HepG2 (cell line): ENCODE measurements at regions not wholly inside any gene's neighbourhood (a gene's known extent, or its start where the extent isn't known, plus 50 kb on each side); places are given as distances from the start of the nearest gene placed in this dataset.

Source experiments
- ATAC-seq: fragments of 200-7000 bp; cut with Tn5 transposase; 3 replicates; pipeline ENCODE4 v1.9.1; 2020; ENCODE audit warnings: mild to moderate bottlenecking, moderate library complexity
- BruUV-seq: library from RNA; stranded (reverse); fragments of 400-500 nt; replicated peaks from 2 replicates; lab custom pipeline; 2021; lab: Mats Ljungman, UMichigan
- CTCF ChIA-PET: fragments of 300-600 bp; formaldehyde crosslinking; extraction: SDS; loops from one replicate; lab custom pipeline; 2021; ENCODE audit warnings: low total read pairs, inconsistent platforms, low intra/inter-chr PET ratio; lab: Yijun Ruan, JAX
- POLR2A ChIA-PET: fragments of 350-600 bp; sonication (Branson Sonifier 250); formaldehyde crosslinking; loops from one replicate; lab custom pipeline; 2020; ENCODE audit warnings: antibody characterized with exemption, inconsistent platforms; lab: Yijun Ruan, JAX
- DNase-seq: peaks from one replicate; pipeline ENCODE4 v3.0.0-alpha.2; 2015; ENCODE audit warnings: low spot score
- FAIRE-seq: peaks from 3 replicates; lab custom pipeline; 2011; peaks lifted over from hg19 to GRCh38; lab: Jason Lieb, UNC
- H2AFZ ChIP-seq: one replicate; pipeline ENCODE4 v1.6.1; 2011; ENCODE audit warnings: low read length, inconsistent platforms
- H3K27ac ChIP-seq: fragments of 300-600 bp; 3 replicates; pipeline ENCODE4 v1.8.0; 2011; ENCODE audit warnings: mixed run types, mild to moderate bottlenecking, mixed read lengths, low read length, inconsistent platforms; ENCODE audit not compliant: insufficient read depth; ENCODE audit errors: extremely low read length
- H3K27me3 ChIP-seq, 2 experiments: fragments of 200-600 bp in 1 of 2; 2 replicates in 1 of 2; 3 replicates in 1 of 2; pipeline versions ENCODE4 v1.6.0 to v1.8.0; 2011; ENCODE audit warnings: low read length in 2 of 2, mild to moderate bottlenecking in 2 of 2, moderate library complexity in 2 of 2, inconsistent platforms in 1 of 2; ENCODE audit not compliant: insufficient read depth in 2 of 2, control insufficient read depth in 1 of 2
- H3K36me3 ChIP-seq, 2 experiments: fragments of 200-600 bp in 1 of 2; replicated peaks in 1 of 2; 2 replicates in 1 of 2; 3 replicates in 1 of 2; pipeline versions ENCODE4 v1.5.1 to v1.8.0; 2011; ENCODE audit warnings: low read length in 2 of 2, inconsistent platforms in 1 of 2; ENCODE audit not compliant: insufficient read depth in 2 of 2, control insufficient read depth in 1 of 2
- H3K4me1 ChIP-seq: 2 replicates; pipeline ENCODE4 v1.5.1; 2012; ENCODE audit warnings: low read length, inconsistent platforms; ENCODE audit not compliant: insufficient read depth
- H3K4me2 ChIP-seq: 2 replicates; pipeline ENCODE4 v1.6.0; 2011; ENCODE audit warnings: low read depth, low read length, inconsistent platforms
- H3K4me3 ChIP-seq, 3 experiments: fragments of 200-600 bp in 1 of 3; sonication (generic), shearing (Covaris generic) in 1 of 3; replicated peaks in 1 of 3; 2 replicates each; pipeline ENCODE4 v1.5.1; 2011 to 2016; ENCODE audit warnings: low read length in 3 of 3, inconsistent platforms in 2 of 3, low read depth in 2 of 3, mild to moderate bottlenecking in 2 of 3, control low read depth in 1 of 3, mixed read lengths in 1 of 3; ENCODE audit not compliant: insufficient read depth in 1 of 3
- H3K79me2 ChIP-seq: one replicate; pipeline ENCODE4 v1.6.1; 2011; ENCODE audit warnings: low read length, inconsistent platforms; ENCODE audit not compliant: insufficient read depth
- H3K9ac ChIP-seq: 2 replicates; pipeline ENCODE4 v1.6.0; 2011; ENCODE audit warnings: mild to moderate bottlenecking, low read depth, low read length, inconsistent platforms; ENCODE audit not compliant: insufficient read depth
- H3K9me3 ChIP-seq: 2 replicates; pipeline ENCODE4 v1.5.1; 2012; ENCODE audit warnings: mild to moderate bottlenecking, low read length
- H4K20me1 ChIP-seq: 2 replicates; pipeline ENCODE4 v1.6.0; 2011; ENCODE audit warnings: inconsistent platforms, mild to moderate bottlenecking, low read length, moderate library complexity; ENCODE audit not compliant: insufficient read depth
- ARHGAP35 ChIP-seq: sonication (generic); formaldehyde crosslinking; IDR thresholded peaks from 2 replicates; pipeline ENCODE4 v1.9.0; 2022; ENCODE audit warnings: mild to moderate bottlenecking, inconsistent platforms, moderate library complexity, missing genetic modification reagents, borderline replicate concordance
- BORCS8-MEF2B ChIP-seq: sonication (generic); formaldehyde crosslinking; IDR thresholded peaks from 2 replicates; pipeline ENCODE4 v1.8.0; 2022; ENCODE audit warnings: mild to moderate bottlenecking, missing genetic modification reagents
- CHCHD3 ChIP-seq: sonication (generic); formaldehyde crosslinking; IDR thresholded peaks from 2 replicates; pipeline ENCODE4 v1.8.0; 2022; ENCODE audit warnings: mild to moderate bottlenecking, missing genetic modification reagents, moderate library complexity
- CHD4 ChIP-seq: fragments of 200-600 bp; sonication (generic); IDR thresholded peaks from 2 replicates; pipeline ENCODE4 v1.7.0; 2017; ENCODE audit warnings: mild to moderate bottlenecking, low read length, borderline replicate concordance
- ETV5 ChIP-seq: IDR thresholded peaks from 2 replicates; pipeline ENCODE4 v1.6.1; 2018; ENCODE audit warnings: missing biosample characterization, missing genetic modification reagents, inconsistent platforms, borderline replicate concordance
- JUN ChIP-seq: sonication (generic); formaldehyde crosslinking; IDR thresholded peaks from 2 replicates; pipeline ENCODE4 v1.4.0; 2020; ENCODE audit warnings: mild to moderate bottlenecking, missing genetic modification reagents
- KLF16 ChIP-seq, 2 experiments: sonication (generic) in 1 of 2; formaldehyde crosslinking in 1 of 2; IDR thresholded peaks; 2 replicates each; pipeline versions ENCODE4 v1.6.1 to v1.8.0; 2016 to 2023; ENCODE audit warnings: missing genetic modification reagents in 2 of 2, missing compliant biosample characterization in 1 of 2
- NRL ChIP-seq: sonication (generic); formaldehyde crosslinking; IDR thresholded peaks from 2 replicates; pipeline ENCODE4 v1.5.0; 2020; ENCODE audit warnings: missing genetic modification reagents, mild to moderate bottlenecking, moderate library complexity, borderline replicate concordance
- RARA ChIP-seq: IDR thresholded peaks from 2 replicates; pipeline ENCODE4 v1.6.1; 2016; ENCODE audit warnings: missing genetic modification reagents, missing compliant biosample characterization
- SAFB2 ChIP-seq: sonication (generic); formaldehyde crosslinking; IDR thresholded peaks from 2 replicates; pipeline ENCODE4 v1.5.1; 2020; ENCODE audit warnings: missing genetic modification reagents, low read depth, mild to moderate bottlenecking, borderline replicate concordance
- SP140L ChIP-seq: sonication (generic); formaldehyde crosslinking; IDR thresholded peaks from 2 replicates; pipeline ENCODE4 v1.4.0; 2020; ENCODE audit warnings: missing genetic modification reagents, borderline replicate concordance
- ZEB1 ChIP-seq: IDR thresholded peaks from 2 replicates; pipeline ENCODE4 v1.6.1; 2012; ENCODE audit warnings: mild to moderate bottlenecking, low read depth, inconsistent platforms; ENCODE audit not compliant: insufficient replicate concordance
- ZNF569 ChIP-seq: sonication (generic); formaldehyde crosslinking; IDR thresholded peaks from 2 replicates; pipeline ENCODE4 v1.5.0; 2020; ENCODE audit warnings: mild to moderate bottlenecking, missing genetic modification reagents, moderate library complexity, borderline replicate concordance
- WGBS: methylation state at CpG from one replicate; pipeline ENCODE4 v1.1.6; 2017; ENCODE audit warnings: low lambda C conversion rate; 5-methylcytosine and 5-hydroxymethylcytosine counted together
- in situ Hi-C: cut with HindIII; loops from 2 replicates; pipeline ENCODE4 v1.10.0; 2017; ENCODE audit warnings: low pct_unique_long_range_greater_than_20kb; ENCODE audit not compliant: extremely low pct_ligation_motif_present
- intact Hi-C: fragments of 100-400 bp; cut with micrococcal nuclease; formaldehyde crosslinking; loops from one replicate; pipeline ENCODE4 v1.10.0; 2022; ENCODE audit not compliant: unreplicated experiment
- TF ChIP-seq, protein P1 (sequence below): IDR thresholded peaks from 2 replicates; pipeline ENCODE4 v1.6.1; 2016; ENCODE audit warnings: mild to moderate bottlenecking

DNA sequence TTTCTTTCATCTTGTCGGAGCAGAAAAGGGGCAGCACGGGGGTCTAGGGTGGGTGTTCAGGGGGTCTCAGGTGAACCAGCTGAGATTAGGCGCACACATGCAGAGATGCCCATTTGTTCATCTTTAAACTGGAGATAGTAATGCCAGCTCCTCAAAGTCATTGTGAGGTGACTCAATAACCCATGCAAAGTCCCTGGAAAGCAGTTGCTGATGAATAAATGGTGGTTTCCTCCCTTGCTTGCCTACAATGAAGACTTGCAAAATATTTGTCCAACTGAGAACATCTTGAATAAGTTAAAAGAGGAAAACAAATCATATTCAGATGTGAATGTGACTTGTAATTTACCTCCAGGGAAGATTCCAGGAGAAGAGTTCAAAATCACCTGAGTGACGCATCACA is 206.9 kb downstream of the LY86 start:
- in situ Hi-C loops: no loop called here
- H3K27ac ChIP-seq: no peak overlapping the region
- ATAC-seq (no peak), FAIRE-seq (no peak)
- WGBS: 48% methylated on average over 4 of the region's 4 CpGs
- H3K36me3 ChIP-seq: no peaks in the 10 kb centered on the region
- H3K4me2 ChIP-seq: no peak overlapping the region
- no TSS peak for BruUV-seq
- TF ChIP-seq CHD4 (no peak), ZNF569 (CRISPR knock-in tag) (no peak), RARA (CRISPR knock-in tag) (no peak), JUN (CRISPR knock-in tag) (no peak), CHCHD3 (CRISPR knock-in tag) (no peak)
- TF ChIP-seq, all 625 proteins: peak for 0
- H3K4me1 ChIP-seq: no peaks in the 10 kb centered on the region
- intact Hi-C loops: no loop called here
- H3K27me3 ChIP-seq: peaks cover 0 to 5% of the 10 kb centered on the region in 2 experiments; a peak in 2 of 5 replicates
- no peaks in the 10 kb centered on the region for H3K9me3 ChIP-seq
- no peak overlapping the region for H3K9ac ChIP-seq
- H2AFZ ChIP-seq: no peak overlapping the region
- ChIA-PET POLR2A (no interaction called here), CTCF (no interaction called here)
- H3K4me3 ChIP-seq: no peak overlapping the region
- H4K20me1 ChIP-seq: no peaks in the 10 kb centered on the region
- H3K79me2 ChIP-seq: no peaks in the 10 kb centered on the region
- DNase-seq: no peak

DNA sequence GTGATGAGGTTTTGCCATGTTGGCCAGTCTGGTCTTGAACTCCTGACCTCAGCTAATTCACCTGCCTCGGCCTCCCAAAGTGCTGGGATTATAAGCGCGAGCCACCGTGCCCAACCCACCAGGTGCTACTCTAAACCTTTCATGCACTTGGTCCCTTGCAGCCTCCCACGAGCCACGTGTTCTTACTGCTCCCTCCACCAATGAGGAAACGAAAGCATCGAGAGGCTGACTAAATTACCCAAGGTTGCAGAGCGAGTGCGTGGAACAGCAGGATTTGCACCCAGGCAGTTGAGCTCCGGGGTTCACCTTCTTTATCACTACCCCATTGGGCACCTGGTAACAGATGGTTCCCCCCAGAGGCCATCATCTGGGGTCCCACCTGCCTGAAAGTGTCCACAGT is 208.3 kb downstream of the LY86 start:
- Histone ChIP-seq H3K27me3 (peaks cover 2 to 8% of the 10 kb centered on the region in 2 experiments; a peak in 3 of 5 replicates), H3K4me3 (no peak overlapping the region), H2AFZ (no peak overlapping the region), H3K9me3 (no peaks in the 10 kb centered on the region), H3K9ac (no peak overlapping the region), H4K20me1 (no peaks in the 10 kb centered on the region), H3K27ac (no peak overlapping the region), H3K36me3 (no peaks in the 10 kb centered on the region), H3K4me2 (no peak overlapping the region), H3K79me2 (no peaks in the 10 kb centered on the region), H3K4me1 (no peaks in the 10 kb centered on the region)
- DNase-seq: no peak
- WGBS: 69% methylated on average over 9 of the region's 11 CpGs
- in situ Hi-C loops (no loop called here), intact Hi-C loops (no loop called here)
- BruUV-seq: no TSS peak
- ChIA-PET POLR2A (no interaction called here), CTCF (no interaction called here)
- ATAC-seq: no peak
- FAIRE-seq: no peak
- TF ChIP-seq ETV5 (CRISPR knock-in tag) (no peak), KLF16 (CRISPR knock-in tag; IDR thresholded peaks at IDR 0.05) (no peak), BORCS8-MEF2B (no peak), SAFB2 (CRISPR knock-in tag) (no peak), ARHGAP35 (no peak), CHCHD3 (CRISPR knock-in tag) (no peak), NRL (CRISPR knock-in tag) (no peak), SP140L (no peak), ZEB1 (no peak)
- TF ChIP-seq, protein P1, sequence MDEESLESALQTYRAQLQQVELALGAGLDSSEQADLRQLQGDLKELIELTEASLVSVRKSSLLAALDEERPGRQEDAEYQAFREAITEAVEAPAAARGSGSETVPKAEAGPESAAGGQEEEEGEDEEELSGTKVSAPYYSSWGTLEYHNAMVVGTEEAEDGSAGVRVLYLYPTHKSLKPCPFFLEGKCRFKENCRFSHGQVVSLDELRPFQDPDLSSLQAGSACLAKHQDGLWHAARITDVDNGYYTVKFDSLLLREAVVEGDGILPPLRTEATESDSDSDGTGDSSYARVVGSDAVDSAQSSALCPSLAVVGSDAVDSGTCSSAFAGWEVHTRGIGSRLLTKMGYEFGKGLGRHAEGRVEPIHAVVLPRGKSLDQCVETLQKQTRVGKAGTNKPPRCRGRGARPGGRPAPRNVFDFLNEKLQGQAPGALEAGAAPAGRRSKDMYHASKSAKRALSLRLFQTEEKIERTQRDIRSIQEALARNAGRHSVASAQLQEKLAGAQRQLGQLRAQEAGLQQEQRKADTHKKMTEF: no peak
